HG02571 (cell line): ENCODE measurements at regions not wholly inside any gene's neighbourhood (a gene's known extent, or its start where the extent isn't known, plus 50 kb on each side); places are given as distances from the start of the nearest gene placed in this dataset.
A peak's percentile ranks its signal among the peaks of the same experiment; 100 is the strongest.
"Not testable (repeated sequence)": the region's sequence is repeated elsewhere in the genome, so short reads cannot be mapped to it uniquely, and the experiment has no call there.

Experiments used
- ATAC-seq: cut with Tn5 transposase; IDR thresholded peaks from one replicate; pipeline ENCODE4 v1.9.1; 2021; ENCODE audit warnings: mild to moderate bottlenecking, moderate library complexity; ENCODE audit not compliant: unreplicated experiment

GRCh38 chr6:26951211-26951610 is 291.7 kb upstream of the ZNF322 start:
- not testable (repeated sequence) for ATAC-seq

GRCh38 chr6:26956078-26956600 is 291.4 kb upstream of the PRSS16 start:
- not testable (repeated sequence) for ATAC-seq

GRCh38 chr6:26956601-26957184 is 290.8 kb upstream of the PRSS16 start:
- not testable (repeated sequence) for ATAC-seq

GRCh38 chr6:26957399-26958127 is 289.9 kb upstream of the PRSS16 start:
- ATAC-seq = not testable (repeated sequence)

- not testable (repeated sequence) for ATAC-seq
Observed at GRCh38 chr6:26961236-26961635, 286.3 kb upstream of the PRSS16 start.

GRCh38 chr6:27002447-27002846 is 245.1 kb upstream of the PRSS16 start:
- no peak for ATAC-seq

- ATAC-seq = no peak
Observed at GRCh38 chr6:27007020-27007419, 240.5 kb upstream of the PRSS16 start.

- not testable (repeated sequence) for ATAC-seq
Observed at GRCh38 chr6:27008613-27009012, 238.9 kb upstream of the PRSS16 start.

- not testable (repeated sequence) for ATAC-seq
Observed at GRCh38 chr6:27014053-27014452, 233.4 kb upstream of the PRSS16 start.

GRCh38 chr6:27016689-27017088 is 230.8 kb upstream of the PRSS16 start:
- no peak for ATAC-seq

GRCh38 chr6:27018401-27018800 is 229.1 kb upstream of the PRSS16 start:
- not testable (repeated sequence) for ATAC-seq

GRCh38 chr6:27019651-27020552 is 227.6 kb upstream of the PRSS16 start:
- peak; percentile 68 for ATAC-seq

GRCh38 chr6:27020553-27020880 is 227.0 kb upstream of the PRSS16 start:
- no peak for ATAC-seq

GRCh38 chr6:27023664-27024063 is 223.8 kb upstream of the PRSS16 start:
- ATAC-seq = no peak

GRCh38 chr6:27025351-27025750 is 222.2 kb upstream of the PRSS16 start:
- ATAC-seq = no peak

GRCh38 chr6:27026361-27026760 is 221.1 kb upstream of the PRSS16 start:
- ATAC-seq = no peak

- ATAC-seq = no peak
Observed at GRCh38 chr6:27031302-27031701, 216.2 kb upstream of the PRSS16 start.

GRCh38 chr6:27038498-27038897 is 209.0 kb upstream of the PRSS16 start:
- ATAC-seq = no peak

- no peak for ATAC-seq
Observed at GRCh38 chr6:27040244-27041042, 207.1 kb upstream of the PRSS16 start.

- no peak for ATAC-seq
Observed at GRCh38 chr6:27043244-27043643, 204.3 kb upstream of the PRSS16 start.

- not testable (repeated sequence) for ATAC-seq
Observed at GRCh38 chr6:27045131-27045530, 202.4 kb upstream of the PRSS16 start.
